Progenitor cell of endocrine pancreas (in vitro differentiated cells): ENCODE measurements at regions not wholly inside any gene's neighbourhood (a gene's known extent, or its start where the extent isn't known, plus 50 kb on each side); places are given as distances from the start of the nearest gene placed in this dataset.

ENCODE experiments used
- DNase-seq: peaks from one replicate; pipeline ENCODE4 v3.0.0; 2021; ENCODE audit warnings: low spot score; ENCODE audit not compliant: unreplicated experiment
- H3K27ac Mint-ChIP-seq: 2 replicates; pipeline ENCODE4 v1.8.0; 2021; ENCODE audit warnings: mild to moderate bottlenecking, moderate library complexity, mixed read lengths
- H3K27me3 Mint-ChIP-seq: 2 replicates; pipeline ENCODE4 v1.8.0; 2021; ENCODE audit warnings: mixed read lengths
- H3K36me3 Mint-ChIP-seq: 2 replicates; pipeline ENCODE4 v1.8.0; 2022; ENCODE audit warnings: mixed read lengths; ENCODE audit not compliant: insufficient read depth
- H3K4me1 Mint-ChIP-seq: 2 replicates; pipeline ENCODE4 v1.8.0; 2021; ENCODE audit warnings: low read depth, mixed read lengths
- H3K4me3 Mint-ChIP-seq: 2 replicates; pipeline ENCODE4 v1.8.0; 2021; ENCODE audit warnings: low read depth, mild to moderate bottlenecking, moderate library complexity, mixed read lengths
- H3K9me3 Mint-ChIP-seq: 2 replicates; pipeline ENCODE4 v1.8.0; 2021; ENCODE audit warnings: low read depth, mixed read lengths
- TF ChIP-seq, protein P1 (sequence below): fragments of 200-600 bp; sonication (generic); IDR thresholded peaks from one replicate; pipeline ENCODE4 v1.5.0; 2021; ENCODE audit warnings: antibody characterized with exemption, mild to moderate bottlenecking; ENCODE audit not compliant: unreplicated experiment

DNA sequence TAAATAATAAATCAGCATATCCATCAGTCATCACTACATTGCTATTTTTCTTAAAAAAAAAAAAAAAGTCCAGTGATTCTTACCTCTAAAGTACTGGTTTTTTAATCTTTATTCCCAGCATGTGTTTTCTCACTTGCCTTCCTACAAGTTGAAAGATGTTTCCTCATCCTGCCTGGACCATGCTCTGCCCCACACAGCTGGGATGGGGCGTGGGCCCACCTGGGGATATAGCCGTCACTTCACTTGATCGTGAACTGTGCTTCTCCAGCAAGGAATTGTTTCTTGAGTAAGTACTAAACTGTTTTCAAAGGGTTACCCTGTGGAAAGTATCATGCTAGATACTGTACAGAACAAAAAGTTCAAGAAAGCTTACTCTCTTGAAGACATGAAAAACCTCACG lies 212.6 kb upstream of the HTR1E start:
- Mint-ChIP-seq H3K4me1 (peaks cover 18% of the 10 kb centered on the region), H3K9me3 (no peaks in the 10 kb centered on the region), H3K27ac (no peak overlapping the region), H3K36me3 (no peaks in the 10 kb centered on the region), H3K27me3 (no peaks in the 10 kb centered on the region), H3K4me3 (no peak overlapping the region)
- no peak for DNase-seq
- TF ChIP-seq, protein P1, sequence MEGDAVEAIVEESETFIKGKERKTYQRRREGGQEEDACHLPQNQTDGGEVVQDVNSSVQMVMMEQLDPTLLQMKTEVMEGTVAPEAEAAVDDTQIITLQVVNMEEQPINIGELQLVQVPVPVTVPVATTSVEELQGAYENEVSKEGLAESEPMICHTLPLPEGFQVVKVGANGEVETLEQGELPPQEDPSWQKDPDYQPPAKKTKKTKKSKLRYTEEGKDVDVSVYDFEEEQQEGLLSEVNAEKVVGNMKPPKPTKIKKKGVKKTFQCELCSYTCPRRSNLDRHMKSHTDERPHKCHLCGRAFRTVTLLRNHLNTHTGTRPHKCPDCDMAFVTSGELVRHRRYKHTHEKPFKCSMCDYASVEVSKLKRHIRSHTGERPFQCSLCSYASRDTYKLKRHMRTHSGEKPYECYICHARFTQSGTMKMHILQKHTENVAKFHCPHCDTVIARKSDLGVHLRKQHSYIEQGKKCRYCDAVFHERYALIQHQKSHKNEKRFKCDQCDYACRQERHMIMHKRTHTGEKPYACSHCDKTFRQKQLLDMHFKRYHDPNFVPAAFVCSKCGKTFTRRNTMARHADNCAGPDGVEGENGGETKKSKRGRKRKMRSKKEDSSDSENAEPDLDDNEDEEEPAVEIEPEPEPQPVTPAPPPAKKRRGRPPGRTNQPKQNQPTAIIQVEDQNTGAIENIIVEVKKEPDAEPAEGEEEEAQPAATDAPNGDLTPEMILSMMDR: no peak

DNA sequence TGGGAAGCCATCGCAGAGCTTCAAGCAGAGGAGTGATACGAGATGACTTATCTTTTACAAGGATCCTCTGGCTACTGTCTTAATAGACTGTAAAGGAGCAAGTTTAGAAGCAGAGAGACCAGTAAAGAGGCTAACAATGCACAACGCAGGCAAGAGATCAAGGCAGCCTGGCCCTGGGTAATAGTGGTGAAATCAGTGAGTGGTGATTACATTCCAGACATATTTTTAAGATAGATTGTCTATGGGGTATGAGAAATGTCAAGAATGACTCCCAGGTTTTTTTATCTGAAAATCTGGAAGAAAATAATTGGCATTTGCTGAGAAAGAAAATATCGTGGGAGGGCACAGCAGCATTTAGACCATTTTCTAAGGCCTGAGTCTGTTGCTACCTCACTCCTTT lies 213.6 kb upstream of the HTR1E start:
- DNase-seq: no peak
- Mint-ChIP-seq H3K27ac (no peak overlapping the region), H3K4me1 (peaks cover 18% of the 10 kb centered on the region)

DNA sequence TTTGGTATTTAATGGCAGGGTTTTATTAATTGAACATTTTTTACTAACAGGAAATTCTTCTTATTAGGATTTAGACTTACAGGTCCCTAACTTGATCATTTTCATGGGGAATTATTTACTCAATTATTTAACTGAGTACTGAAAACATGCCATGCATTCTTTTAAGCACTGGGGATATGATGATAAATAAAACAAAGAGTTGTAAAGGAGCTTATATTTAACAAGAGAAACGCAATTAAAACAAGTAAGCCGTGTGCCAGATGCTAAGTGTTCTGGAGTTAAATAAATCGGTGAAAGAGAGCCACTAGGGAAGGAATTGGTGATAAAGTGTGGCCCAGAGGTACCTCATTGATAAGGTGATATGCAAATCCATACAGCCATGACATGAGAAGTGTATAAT lies 214.2 kb upstream of the HTR1E start:
- Mint-ChIP-seq H3K36me3 (no peaks in the 10 kb centered on the region), H3K4me3 (no peak overlapping the region), H3K4me1 (peaks cover 18% of the 10 kb centered on the region), H3K27ac (peak overlapping the region; percentile 10), H3K9me3 (no peaks in the 10 kb centered on the region), H3K27me3 (no peaks in the 10 kb centered on the region)
- TF ChIP-seq, protein P1: no peak
- no peak for DNase-seq

More for the DNA sequence above, 213.6 kb upstream of the HTR1E start:
- Mint-ChIP-seq H3K27me3 (no peaks in the 10 kb centered on the region), H3K36me3 (no peaks in the 10 kb centered on the region), H3K4me3 (no peak overlapping the region), H3K9me3 (no peaks in the 10 kb centered on the region)
- TF ChIP-seq, protein P1: no peak

DNA sequence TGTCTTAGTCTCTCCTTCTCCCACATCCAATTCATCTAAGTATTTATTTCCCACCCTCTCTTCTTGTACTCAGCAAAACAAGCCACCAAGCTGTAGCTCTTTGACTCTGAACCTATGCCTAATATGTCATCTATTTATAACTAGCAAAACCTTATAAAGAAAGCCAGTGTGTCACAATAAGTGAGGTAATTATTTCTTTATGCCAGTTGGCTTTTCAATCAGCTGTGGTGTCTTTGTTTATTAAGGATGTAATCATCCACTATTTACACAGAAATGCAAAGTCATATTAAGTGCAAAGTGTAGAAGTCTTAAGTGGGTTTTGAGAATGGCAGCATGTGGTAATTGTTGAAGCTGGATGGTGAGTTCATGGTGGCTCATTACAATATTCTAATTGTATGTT lies 215.2 kb upstream of the HTR1E start:
- Mint-ChIP-seq H3K27me3 (no peaks in the 10 kb centered on the region), H3K27ac (no peak overlapping the region), H3K4me3 (no peak overlapping the region), H3K9me3 (no peaks in the 10 kb centered on the region), H3K4me1 (peaks cover 18% of the 10 kb centered on the region), H3K36me3 (no peaks in the 10 kb centered on the region)
- TF ChIP-seq, protein P1: no peak
- DNase-seq: no peak

DNA sequence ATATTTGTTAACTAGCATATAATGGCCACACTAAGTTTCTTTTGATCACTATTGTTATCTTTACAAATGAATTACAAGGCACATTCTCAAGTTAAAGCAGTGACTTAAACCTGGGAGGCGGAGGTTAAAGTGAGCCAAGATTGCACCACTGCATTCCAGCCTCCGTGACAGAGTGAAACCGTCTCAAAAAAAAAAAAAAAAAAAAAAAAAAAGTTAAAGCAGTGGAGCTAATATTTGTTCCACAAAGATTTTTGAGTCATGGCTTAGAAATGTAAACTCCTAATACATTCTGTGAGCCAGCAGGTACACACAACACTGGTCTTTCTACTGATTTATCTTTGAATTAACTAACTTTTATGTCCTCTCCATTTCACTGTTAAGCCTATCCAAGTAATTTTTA lies 221.7 kb upstream of the HTR1E start:
- Mint-ChIP-seq H3K27ac (no peak overlapping the region), H3K4me1 (peaks cover 10% of the 10 kb centered on the region), H3K4me3 (no peak overlapping the region), H3K36me3 (no peaks in the 10 kb centered on the region), H3K9me3 (no peaks in the 10 kb centered on the region), H3K27me3 (no peaks in the 10 kb centered on the region)
- DNase-seq: no peak
- TF ChIP-seq, protein P1: no peak
